Umbilical cord (tissue), 1 donor: ENCODE measurements at regions not wholly inside any gene's neighbourhood (a gene's known extent, or its start where the extent isn't known, plus 50 kb on each side); places are given as distances from the start of the nearest gene placed in this dataset.

Experiments
- DNase-seq: peaks from one replicate; pipeline ENCODE4 v3.0.0-alpha.2; 2015; ENCODE audit warnings: low spot score

DNA sequence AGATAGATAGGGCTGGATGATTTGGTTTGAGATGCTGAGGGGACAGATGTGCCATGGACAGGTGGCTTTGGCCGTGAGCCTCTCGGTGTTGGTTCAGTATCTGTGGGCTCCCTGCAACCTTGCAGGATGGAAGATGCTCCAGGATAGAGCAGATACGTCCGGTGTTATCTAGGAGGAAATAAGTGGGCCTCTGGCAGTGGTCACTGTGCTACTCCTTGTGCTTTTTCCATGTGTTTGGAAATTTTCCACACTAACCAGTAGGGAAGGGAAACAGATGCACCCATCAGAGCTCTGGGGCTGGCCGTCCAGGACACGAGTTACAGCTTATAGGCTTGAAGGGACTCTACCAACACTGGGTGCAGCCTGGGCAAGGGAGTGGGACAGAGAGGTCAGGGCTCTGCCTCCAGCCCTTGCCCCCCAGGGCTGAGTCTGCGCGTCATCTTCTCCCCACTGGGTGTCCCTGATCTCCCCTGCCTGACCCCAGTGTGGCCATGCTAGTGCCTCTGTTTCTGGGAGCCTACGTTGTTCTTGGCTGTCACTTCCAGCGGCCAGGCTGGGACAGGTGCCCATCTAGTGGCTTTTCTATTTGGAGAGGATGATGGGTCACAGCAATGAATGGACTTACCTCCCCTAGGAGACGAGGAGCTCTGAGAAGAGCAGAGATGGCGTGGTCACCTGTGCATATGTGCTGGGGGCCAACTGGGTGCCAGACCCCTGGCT is 166.9 kb downstream of the SEC14L1 start:
- DNase-seq, result peak; percentile 51

DNA sequence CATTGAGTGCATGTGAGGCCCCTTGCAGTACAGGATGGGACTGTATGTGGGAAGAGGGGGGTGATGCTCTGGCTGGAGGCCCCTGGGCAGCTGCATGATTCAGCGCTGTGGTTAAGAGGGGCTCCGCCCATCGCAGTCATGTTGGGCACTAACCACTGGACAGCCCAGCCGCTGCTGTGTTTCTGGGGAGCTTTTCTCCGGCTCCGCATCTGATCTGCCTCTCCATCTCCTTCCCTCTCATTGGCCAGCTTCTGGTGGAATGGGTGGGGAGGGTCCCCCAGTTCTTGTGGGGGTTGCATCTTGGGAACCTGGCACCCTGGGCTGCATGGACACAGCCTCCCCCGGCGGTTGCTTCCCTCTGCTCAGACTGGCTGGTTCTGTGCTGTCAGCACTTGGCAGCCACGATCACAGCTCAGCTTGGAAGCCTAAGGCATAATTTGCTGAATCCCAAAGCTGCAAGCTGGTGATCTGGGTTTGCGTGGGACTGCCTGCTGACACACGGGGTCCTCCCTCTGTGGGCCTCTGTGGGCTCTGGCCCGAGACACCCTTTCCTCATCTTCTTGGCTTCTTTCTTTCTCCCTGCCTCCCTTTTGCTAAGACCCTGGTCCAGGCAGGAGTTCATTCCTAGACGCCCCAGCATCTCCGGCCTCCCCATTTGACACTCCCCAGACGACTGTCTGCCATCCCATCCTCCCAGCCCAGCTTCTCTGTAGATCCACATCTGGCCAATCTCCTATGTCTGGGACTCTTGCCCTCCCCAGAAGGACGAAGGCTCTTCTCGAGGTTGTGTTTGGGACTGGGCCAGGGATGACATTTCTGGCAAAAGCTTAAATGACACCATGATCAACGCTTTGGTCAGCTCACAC is 168.3 kb downstream of the SEC14L1 start:
- DNase-seq, result peak; percentile 98

DNA sequence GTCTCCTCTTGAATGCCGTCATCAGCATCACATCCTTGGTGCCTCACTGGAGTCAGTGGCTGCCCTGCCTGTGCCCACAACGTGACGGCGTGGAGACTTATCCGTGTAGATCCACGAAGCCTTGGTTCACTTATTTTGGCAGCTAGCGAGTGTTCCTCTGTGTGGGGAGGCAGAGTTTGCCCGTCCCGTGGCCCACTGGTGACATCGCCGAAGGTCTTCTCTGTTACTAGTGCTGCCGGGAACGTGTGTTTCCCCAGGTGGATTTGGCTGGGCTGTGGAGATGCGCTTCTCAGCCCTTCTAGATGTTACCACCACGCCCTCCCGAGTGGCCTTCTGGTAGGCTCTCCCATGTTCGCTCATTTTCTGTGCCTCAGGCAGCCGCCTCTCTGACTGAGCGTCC is 169.6 kb downstream of the SEC14L1 start:
- no peak for DNase-seq

DNA sequence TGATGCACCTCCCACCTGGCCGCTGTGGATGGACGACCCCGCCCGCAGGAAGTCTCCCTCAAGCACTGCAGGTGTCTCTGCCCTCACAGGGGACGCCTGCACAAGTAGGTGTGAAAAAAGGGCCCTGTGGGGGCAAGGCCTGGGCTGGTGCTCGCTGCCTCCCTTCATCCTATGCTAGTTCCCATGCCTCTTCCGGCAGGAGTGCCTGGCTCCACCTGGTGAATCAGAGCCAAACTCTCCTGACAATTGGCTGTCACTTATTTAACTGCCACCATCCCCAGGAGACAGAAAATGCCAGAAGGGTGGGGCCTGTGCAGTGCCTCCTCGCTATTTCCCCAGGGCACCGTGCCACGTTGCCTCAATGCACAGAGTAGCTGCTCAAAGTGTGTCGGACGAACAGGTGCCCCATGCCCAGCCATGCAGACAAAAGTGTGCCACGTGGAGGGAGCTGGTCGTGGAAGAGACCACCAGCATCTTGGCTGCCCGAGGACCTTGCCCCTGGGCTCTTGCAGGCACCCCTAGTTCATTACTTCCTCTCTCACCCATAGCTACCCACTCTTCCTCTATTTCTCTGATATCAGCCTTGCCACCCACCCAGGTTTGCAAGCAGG is 170.7 kb downstream of the SEC14L1 start:
- DNase-seq, result no peak

DNA sequence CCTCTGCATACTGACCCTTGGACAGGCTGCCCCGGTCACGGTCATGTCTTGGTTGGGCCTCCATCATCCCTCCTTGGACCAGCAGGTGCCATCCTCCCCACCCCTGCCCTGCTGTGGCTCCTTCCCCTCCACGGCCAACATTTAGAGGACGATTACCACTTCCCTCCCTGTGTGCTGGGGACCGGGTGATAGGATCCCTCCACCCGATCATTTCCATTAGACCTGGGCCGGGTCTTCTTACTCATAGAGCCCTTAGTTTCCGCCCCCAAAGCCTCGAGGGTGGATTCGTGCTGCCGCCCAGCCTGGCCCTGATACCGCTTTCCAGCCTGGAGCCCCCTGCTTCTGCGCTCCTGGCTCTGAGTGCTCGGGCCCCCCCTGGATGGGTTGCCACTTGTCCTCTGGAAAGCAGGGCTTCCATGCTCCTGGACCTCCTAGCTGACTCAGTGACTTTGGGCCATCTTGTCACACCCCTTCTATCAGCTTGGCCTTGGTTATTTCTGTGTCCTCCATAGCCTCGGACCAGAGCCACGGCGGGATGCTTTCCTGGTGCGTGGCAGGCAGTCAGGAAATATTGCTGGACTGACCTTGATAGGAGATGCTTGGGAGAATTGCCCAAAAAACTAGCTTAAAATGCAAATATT is 171.4 kb downstream of the SEC14L1 start:
- no peak for DNase-seq

DNA sequence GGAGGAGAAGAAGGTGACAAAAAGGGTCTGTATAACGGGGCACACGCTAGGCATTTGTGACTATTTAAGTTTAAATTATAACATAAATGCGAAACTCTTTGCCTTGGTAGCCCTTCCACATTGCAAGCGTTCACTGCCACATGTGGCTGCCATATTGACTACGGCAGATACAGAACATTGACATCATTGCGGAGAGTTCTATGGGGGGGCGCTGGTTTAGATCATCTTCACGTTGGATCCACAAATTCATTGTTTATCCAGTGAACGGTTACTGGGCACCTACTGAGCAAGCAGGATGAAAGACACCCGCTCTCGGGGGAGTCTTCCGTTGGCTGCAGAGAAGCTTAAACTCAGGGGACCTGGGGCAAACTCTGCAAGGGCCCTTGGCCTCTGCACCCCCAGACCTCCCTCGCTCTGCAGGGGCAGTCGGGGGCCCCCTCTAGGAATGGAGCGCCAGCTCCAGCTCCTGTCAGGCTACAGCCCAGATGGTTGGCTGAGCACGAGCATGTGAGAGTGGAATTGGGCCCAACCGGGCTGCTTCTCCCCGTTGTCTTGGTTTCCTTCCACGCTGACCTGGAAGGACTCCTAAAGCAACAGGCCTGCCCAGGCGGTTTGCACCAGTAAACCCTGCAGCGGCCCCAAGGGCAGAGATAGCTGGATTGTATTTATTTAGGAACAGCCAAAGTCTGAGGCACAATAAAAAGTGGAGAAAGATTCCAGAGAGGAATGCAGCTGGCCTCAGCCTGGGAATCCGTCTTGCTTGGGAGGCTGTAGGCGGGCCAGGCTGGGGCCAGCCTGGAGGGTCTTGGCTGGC is 172.2 kb downstream of the SEC14L1 start:
- peak; percentile 97 for DNase-seq

DNA sequence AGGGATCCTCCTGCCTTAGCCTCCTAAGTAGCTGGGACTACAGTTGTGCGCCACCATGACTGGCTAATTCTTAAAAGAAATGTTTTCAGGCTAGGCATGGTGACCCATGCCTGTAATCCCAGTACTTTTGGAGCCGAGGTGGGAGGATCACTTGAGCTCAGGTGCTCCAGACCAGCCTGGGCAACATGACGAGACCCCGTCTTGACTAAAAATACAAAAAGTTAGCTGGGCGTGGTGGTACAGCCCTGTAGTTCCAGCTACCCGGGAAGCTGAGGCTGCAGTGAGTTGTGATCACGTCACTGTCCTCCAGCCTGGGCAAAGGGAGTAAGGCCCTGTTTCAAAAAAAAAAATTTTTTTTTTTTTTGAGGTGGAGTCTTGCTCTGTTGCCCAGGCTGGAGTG is 173.1 kb downstream of the SEC14L1 start:
- DNase-seq, result no peak

DNA sequence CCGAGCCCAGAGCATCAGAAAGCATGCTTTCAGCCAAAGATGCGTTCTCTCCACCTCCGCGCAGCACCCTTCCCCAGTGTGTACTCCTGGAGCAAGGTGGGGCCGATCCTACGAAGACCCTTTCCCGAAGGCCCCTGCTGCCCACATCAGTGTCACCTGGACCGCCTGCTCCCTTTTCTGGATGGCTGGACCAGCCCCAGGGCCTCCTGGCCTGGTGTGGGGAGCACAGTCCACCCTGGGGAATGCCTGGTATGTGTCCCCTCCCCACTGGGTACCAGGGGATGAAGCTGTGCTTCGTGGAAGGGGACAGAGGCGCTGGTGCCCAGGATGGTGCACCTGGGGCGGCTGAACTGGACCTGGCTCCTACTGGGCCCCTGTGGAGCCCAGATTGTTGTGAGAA is 173.8 kb downstream of the SEC14L1 start:
- DNase-seq, result no peak

DNA sequence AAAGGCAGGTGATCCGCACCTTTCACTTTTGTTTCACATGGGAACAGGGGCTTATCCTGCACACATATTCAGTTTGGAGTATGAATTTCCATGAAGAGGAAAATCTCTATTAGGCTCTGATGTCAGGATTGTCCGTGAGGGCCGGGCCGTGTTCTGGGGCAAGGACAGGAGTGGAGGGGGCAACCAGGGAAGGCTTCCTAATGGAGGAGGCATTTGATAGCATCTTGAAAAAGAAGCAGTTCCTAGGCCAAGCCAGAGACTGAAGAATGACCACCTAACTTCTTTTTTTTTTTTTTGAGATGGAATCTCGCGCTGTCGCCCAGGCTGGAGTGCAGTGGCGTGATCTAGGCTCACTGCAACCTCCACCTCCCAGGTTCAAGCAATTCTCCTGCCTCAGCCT is 174.2 kb downstream of the SEC14L1 start:
- DNase-seq, result no peak

DNA sequence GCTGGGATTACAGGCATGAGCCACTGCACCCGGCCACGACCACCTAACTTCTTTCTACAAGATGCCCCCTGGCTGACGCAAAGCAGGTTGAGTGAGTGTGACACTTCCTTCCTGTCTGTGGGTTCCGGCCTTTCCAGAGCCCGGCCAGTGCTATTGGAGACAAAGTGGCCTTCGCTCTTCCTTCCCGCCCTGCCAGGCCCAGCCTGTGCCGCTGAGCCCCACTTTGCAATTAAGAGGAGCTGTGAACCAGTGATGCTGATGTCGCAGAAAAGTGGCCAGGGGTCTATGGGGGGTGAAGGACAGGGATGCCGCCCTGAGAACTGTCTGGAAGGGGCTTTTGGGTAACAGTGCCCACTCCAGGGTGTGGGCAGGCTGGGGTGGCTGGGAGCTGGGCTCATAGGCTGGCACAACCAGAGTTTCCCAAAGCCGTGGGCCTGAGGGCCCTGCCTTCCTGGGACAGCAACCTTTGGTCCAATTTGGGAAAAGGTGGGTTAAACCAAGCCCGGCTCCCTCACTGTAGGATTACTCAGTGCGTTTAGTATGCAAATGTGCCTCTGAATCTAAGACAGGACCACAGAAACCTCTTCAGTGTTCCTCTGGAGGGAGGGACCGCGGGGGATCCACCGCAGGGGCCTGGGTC is 174.9 kb downstream of the SEC14L1 start:
- no peak for DNase-seq

DNA sequence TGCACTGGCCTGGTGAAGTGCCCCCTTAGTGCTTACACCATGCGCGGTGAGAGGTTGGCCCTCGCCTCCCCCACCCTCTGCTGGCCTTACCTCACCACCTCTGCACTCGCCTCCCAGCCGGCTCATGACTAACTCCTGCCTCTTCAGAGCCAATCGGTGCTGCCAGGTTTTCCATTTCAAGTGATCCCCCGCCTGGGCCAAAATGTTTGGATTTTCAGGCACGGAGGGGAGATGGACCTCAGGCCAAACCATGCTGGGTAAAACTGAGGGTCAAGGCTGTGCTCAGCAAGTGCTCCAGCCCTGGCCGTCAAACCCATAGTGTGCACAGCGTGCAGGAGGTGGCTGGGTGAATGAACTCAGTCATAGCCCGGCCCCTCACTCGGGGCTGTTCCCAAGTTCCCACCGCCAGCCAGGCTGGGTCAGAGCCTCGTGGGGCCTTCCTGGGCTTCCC is 175.4 kb downstream of the SEC14L1 start:
- peak; percentile 63 for DNase-seq

DNA sequence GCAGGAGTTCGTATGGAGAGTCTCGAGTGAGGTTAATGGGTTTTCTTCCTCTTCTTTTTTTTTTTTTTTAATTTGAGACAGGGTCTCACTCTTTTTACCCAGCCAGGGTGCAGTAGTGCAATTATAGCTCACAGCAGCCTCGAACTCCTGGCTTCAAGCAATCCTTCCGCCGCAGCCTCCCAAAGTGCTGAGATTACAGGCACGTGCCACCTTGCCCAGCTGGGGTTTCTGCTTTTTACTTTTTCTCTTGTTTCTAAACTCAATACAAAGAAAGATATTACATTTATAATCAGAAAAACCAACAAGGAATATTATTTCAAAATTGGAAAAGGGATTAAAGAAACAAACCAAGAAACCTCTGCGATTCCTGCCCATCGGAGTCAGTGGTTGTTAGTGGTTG is 175.9 kb downstream of the SEC14L1 start:
- no peak for DNase-seq

DNA sequence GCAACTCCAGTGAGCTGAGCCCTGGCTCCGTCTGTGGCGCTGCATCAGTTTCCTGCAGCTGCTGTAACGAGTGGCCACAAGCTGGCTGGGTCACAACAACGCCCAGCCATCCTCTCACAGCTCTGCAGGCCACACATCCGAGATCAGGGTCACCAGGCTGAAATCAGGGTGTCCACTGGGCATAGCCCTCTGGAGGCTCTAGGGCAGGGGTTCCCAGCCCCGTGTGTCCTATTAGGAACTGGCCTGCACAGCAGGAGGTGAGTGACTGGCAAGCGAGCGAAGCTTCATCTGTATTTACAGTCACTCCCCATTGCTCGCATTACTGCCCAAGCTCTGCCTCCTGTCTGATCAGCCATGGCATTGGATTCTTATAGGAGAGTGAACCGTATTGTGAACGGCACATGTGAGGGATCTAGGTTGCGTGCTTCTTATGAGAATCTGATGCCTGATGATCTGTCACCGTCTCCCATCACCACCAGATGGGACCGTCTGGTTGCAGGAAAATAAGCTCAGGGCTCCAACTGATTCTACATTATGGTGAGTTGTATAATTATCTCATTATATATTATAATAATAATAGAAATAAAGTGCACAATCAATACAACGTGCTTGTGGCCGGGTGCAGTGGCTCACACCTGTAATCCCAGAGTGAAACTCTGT is 176.5 kb downstream of the SEC14L1 start:
- no peak for DNase-seq

DNA sequence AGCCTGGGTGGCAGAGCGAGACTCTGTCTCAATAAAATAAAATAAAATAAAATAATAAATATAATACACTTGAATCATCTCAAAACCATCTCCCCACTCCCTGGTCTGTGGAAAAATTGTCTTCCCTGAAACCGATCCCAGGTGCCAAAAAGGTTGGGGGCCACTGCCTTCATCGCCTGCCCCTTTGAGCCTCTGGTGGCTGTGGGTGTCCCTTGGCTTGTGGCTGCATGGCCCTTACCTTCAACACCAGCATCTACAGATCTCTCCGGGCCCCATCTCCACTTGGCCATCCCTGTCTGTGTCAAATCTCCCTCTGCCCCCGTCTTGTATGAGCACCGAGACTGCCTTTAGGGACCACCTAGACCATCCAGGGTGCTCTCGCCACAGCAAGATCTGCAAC is 177.3 kb downstream of the SEC14L1 start:
- DNase-seq, result no peak

DNA sequence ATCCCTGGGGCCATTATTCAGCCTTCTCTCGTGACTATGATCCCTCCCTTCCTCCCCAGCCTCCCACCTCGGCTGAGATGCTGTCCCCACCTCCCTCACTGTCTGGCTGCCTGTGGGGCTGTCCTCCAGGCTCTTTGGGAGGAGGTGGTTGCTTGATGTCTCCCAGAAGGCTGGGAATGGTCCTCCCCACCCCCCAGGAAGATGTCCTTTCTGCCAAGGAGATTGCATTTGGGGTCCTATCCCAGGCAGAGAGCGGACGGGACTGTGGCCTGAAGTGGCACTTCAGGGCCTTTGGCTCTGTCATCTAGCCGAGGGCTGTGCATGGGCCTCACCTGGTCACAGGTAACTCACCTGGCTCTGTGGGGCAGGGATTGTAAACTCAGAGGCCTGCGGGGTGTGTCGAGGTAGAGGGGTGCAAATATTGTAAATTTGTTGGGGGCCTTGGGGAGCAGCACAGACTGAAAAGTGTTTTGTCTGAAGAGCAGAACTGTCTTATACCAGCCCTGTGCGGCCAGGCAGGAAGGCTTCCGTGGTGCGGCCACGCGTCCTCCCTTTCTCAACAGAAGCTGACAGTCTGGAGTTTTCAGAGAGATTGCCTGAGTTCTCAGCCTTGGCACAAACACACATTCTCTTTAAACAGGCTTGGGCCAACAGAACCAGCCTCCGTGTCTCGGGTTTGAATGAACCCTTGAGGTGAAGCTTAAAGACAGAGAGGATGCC is 177.9 kb downstream of the SEC14L1 start:
- peak; percentile 54 for DNase-seq

DNA sequence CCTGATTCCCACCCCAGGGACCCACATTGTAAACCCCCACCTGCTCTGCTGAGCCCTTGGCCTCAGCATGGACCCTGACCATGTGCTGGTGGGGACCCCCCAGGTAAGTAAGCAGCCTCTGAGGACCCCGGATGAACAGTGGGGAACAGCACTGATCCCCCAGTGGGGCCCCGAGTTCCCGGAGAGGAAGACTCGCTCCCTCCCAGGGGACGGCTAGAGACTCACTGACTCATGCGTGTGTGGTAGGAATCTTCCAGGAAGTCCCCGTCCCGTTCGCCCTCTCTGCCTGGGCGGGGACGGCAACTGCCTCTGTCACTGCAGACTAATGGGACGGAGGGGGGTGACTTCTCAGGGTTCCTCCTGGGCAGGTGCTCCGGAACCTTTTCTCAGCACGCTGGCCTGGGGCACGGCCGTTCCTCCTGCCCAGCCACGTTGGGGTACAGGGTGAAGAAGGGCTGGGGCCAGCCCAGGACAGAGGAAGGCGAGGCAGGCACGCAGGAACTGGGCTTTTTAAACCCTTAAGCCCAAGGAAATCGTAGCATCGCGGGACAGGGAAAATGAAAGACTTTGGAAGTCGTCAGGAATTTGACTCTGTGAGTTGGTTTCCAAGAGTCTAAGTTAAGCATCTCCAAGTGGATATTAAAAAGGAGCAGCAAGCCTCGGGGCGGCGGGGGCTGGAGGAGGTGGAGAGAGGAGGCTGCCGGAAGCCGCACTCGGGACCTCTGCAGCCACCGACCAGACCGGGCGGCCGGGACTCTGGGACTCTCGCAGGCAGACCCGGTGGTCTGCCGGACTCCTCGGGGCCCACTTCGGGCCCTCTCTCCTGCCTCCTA is 178.7 kb downstream of the SEC14L1 start:
- DNase-seq, result peak; percentile 89

DNA sequence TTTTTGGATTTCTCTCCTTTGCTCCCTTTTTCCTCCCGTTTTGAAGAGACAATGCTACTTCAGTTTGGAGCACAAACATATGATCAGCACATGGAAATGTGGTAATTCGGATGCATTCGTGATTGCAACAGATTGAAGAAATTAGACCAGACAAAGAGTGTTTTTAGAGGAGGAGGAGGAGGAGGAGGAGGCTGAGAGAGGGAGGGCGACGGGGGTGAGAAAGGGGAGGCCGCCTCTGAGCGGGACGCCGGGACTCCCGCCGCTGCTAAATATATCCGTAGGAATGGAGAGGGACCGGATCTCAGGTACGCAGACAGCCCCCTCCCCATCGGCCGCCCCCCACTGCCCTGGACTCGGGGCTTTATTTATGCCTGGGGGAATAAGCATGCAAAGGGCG is 179.3 kb downstream of the SEC14L1 start:
- peak; percentile 69 for DNase-seq

DNA sequence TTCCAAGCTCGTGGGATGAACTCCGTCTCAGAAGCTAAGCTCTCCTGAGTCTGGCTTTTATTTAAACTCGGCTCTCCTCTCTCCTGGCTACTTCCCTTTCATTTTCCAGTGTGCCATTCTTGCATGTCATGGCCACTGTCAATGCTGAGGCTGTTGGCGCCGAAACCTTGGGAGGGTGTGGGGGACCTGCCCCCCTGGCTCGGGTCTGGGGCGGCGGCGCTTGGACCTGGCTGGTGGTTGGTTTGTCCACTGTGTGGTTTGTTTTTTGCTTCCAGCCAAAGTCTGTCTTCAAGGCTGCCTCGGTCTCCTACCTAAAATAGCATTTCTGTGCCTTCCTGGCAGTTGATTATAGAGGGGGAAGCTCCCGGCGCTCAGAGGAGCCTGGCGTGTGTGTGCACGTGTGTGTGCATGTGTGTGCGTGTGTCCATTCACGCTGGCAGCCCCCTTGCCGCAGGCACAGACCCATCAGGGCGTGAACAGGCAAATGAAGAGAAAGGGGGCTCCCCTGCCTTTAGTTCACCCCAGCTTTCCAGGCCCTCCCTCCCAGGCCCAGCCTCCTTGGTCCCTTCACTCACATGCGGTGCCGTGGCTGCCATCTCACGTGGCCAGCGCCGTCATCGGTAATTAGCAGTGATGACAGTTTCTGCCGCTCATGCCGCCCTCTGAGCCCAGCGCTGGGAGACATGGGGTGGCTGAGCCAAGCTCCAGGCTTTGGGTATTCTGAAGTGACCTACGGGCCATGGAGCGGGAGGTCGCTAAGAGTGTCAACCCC is 179.9 kb downstream of the SEC14L1 start:
- peak; percentile 58 for DNase-seq
